Testis (tissue), 2 donors: ENCODE measurements at regions not wholly inside any gene's neighbourhood (a gene's known extent, or its start where the extent isn't known, plus 50 kb on each side); places are given as distances from the start of the nearest gene placed in this dataset.

Source experiments
- DNase-seq: peaks from one replicate; pipeline ENCODE4 v3.0.0-alpha.2; 2019
- H3K27ac ChIP-seq, 2 donors: fragments of 200-600 bp; sonication (generic); one replicate each; pipeline ENCODE4 v1.5.1; 2019
- H3K27me3 ChIP-seq: fragments of 200-600 bp; sonication (generic); one replicate; pipeline ENCODE4 v1.5.1; 2019
- H3K36me3 ChIP-seq: fragments of 200-600 bp; sonication (generic); one replicate; pipeline ENCODE4 v1.5.1; 2017; ENCODE audit warnings: low read depth; ENCODE audit errors: missing control alignments
- H3K4me1 ChIP-seq: fragments of 200-600 bp; sonication (generic); one replicate; pipeline ENCODE4 v1.5.1; 2019
- H3K4me3 ChIP-seq, 2 donors: fragments of 200-600 bp; sonication (generic); one replicate each; pipeline ENCODE4 v1.5.1; 2017 to 2019
- H3K9me3 ChIP-seq: fragments of 200-600 bp; sonication (generic); one replicate; pipeline ENCODE4 v1.5.1; 2017
- POLR2A ChIP-seq: fragments of 450-650 bp; IDR thresholded peaks from one replicate; pipeline ENCODE4 v1.6.1; 2017; ENCODE audit warnings: antibody characterized with exemption, mild to moderate bottlenecking, moderate library complexity
- WGBS, 2 donors: methylation state at CpG; one replicate each; pipeline ENCODE4 v1.1.5; 2018; 5-methylcytosine and 5-hydroxymethylcytosine counted together
- intact Hi-C: fragments of 100-400 bp; cut with DNase I; formaldehyde crosslinking; loops from one replicate; pipeline ENCODE4 v1.15.1; 2023; ENCODE audit warnings: low total_unique reads
- TF ChIP-seq, protein P1 (sequence below), 3 experiments: fragments of 450-650 bp in 2 of 3; fragments of 200-600 bp in 1 of 3; sonication (generic) in 1 of 3; IDR thresholded peaks; one replicate each; pipeline ENCODE4 v1.5.1; 2016 to 2019; ENCODE audit warnings: antibody characterized with exemption in 3 of 3, mild to moderate bottlenecking in 2 of 3, moderate library complexity in 1 of 3

DNA sequence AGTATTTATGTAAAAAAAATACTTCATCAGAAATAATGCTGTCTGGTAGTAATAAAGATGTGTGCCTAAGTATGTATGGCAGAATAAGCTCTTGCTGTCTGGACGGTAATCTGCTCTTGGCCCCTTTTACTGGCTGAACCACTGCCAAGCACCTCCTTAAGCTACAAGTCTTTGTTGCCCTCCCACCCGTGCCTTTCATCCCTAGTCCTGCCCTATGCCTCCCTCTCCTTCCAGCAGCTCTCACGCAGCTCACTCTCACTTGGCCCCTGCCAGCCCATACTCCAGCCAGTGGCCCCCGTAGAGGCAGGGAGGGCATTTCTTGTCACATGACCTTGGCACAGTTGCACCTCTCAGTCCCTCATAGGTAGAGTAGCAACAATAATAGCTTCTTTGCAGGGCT is 54.5 kb upstream of the NPAS2 start:
- intact Hi-C loops: no loop called here
- H3K4me3 ChIP-seq: no peak overlapping the region
- H3K27ac ChIP-seq: no peak overlapping the region
- TF ChIP-seq, protein P1, sequence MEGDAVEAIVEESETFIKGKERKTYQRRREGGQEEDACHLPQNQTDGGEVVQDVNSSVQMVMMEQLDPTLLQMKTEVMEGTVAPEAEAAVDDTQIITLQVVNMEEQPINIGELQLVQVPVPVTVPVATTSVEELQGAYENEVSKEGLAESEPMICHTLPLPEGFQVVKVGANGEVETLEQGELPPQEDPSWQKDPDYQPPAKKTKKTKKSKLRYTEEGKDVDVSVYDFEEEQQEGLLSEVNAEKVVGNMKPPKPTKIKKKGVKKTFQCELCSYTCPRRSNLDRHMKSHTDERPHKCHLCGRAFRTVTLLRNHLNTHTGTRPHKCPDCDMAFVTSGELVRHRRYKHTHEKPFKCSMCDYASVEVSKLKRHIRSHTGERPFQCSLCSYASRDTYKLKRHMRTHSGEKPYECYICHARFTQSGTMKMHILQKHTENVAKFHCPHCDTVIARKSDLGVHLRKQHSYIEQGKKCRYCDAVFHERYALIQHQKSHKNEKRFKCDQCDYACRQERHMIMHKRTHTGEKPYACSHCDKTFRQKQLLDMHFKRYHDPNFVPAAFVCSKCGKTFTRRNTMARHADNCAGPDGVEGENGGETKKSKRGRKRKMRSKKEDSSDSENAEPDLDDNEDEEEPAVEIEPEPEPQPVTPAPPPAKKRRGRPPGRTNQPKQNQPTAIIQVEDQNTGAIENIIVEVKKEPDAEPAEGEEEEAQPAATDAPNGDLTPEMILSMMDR (IDR thresholded peaks at IDR 0.05): no peak
- no peak for TF ChIP-seq POLR2A
- no peaks in the 10 kb centered on the region for H3K9me3 ChIP-seq
- H3K36me3 ChIP-seq: no peaks in the 10 kb centered on the region
- no peak for DNase-seq
- 43 to 53% methylated on average over 4 of the region's 4 CpGs for WGBS, 2 donors
- no peaks in the 10 kb centered on the region for H3K27me3 ChIP-seq
- no peaks in the 10 kb centered on the region for H3K4me1 ChIP-seq

DNA sequence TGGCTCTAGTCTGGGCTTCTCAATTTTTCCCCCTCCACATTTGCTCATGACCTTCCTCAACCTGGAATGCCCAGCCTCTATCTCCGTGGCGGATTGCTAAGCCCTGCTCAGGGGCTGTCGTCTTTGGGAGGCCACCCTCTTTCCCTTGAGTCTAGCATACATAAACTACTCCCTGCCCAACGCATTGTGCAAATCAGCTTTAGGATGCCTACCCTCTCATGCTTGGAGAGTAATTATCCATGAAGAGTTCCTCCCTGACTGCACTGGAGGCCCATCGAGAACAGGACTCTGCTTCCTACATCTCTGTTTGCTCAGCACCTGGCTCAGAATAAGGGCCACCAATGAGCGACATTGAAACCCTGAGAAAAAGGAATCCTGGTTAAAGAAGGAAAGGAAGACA is 53.7 kb upstream of the NPAS2 start:
- 77 to 87% methylated on average over 6 of the region's 6 CpGs for WGBS, 2 donors
- no peaks in the 10 kb centered on the region for H3K9me3 ChIP-seq
- DNase-seq: no peak
- H3K36me3 ChIP-seq: no peaks in the 10 kb centered on the region
- H3K27me3 ChIP-seq: no peaks in the 10 kb centered on the region
- intact Hi-C loops: no loop called here
- no peak overlapping the region for H3K27ac ChIP-seq
- TF ChIP-seq, protein P1 (IDR thresholded peaks at IDR 0.05): no peak
- TF ChIP-seq POLR2A: no peak
- H3K4me3 ChIP-seq: no peak overlapping the region
- no peaks in the 10 kb centered on the region for H3K4me1 ChIP-seq

DNA sequence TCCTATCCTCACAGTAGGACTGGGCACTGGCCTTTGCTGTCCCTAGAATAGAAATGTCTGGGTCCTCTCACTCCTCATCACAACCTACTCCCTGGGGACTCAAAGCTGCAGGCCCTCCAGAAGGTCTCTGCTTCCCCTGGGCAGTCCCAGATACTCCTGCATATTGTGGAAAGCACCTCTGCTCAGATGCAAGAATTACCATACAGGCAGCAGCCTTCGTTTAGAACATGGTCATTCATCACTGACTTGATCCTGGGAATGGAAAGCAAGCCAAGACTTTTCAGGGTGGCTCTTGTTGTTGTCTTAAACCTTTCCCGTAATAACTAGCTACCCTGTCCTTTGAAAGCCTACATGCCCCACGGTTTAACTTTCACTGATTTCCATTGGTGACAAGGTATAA is 53.1 kb upstream of the NPAS2 start:
- Histone ChIP-seq H3K27ac (no peak overlapping the region), H3K36me3 (no peaks in the 10 kb centered on the region), H3K27me3 (no peaks in the 10 kb centered on the region), H3K9me3 (no peaks in the 10 kb centered on the region), H3K4me1 (no peaks in the 10 kb centered on the region), H3K4me3 (no peak overlapping the region)
- intact Hi-C loops: no loop called here
- WGBS, 2 donors: 72 to 78% methylated on average over 3 of the region's 3 CpGs
- no peak for DNase-seq
- TF ChIP-seq POLR2A: no peak
- TF ChIP-seq, protein P1 (IDR thresholded peaks at IDR 0.05): no peak

DNA sequence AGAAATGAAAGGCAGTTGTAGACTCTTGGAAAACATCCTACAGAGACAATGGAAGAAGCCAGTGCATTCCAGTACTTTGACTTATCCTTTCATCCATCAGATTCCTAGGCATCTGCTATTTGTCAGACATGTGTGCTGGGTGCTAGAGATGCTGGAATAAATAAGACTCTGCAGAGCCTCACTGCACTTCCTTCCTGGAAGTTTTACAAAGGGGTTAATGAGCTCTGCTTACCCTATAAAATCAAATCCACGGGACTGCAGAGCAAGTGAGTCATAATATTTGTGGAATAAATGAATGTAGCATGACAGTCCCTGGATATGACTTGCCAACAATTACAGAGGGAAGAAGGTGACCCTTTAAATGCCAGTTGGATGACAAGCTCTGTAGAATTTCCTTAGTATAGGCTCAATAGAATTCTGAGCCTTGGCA is 52.7 kb upstream of the NPAS2 start:
- Histone ChIP-seq H3K27ac (no peak overlapping the region), H3K36me3 (no peaks in the 10 kb centered on the region), H3K27me3 (no peaks in the 10 kb centered on the region), H3K4me3 (no peak overlapping the region), H3K9me3 (no peaks in the 10 kb centered on the region), H3K4me1 (no peaks in the 10 kb centered on the region)
- 33 to 38% methylated on average over 1 of the region's 1 CpG for WGBS, 2 donors
- intact Hi-C loops: no loop called here
- no peak for DNase-seq
- TF ChIP-seq, protein P1 (IDR thresholded peaks at IDR 0.05): no peak
- TF ChIP-seq POLR2A: no peak
